Activated B cell treated with CpG ODN at 0.5 μM for 24 hours (primary cell): ENCODE measurements at regions not wholly inside any gene's neighbourhood (a gene's known extent, or its start where the extent isn't known, plus 50 kb on each side); places are given as distances from the start of the nearest gene placed in this dataset.

Experiments used
- ATAC-seq: fragments of 200-7000 bp; cut with Tn5 transposase; one replicate; pipeline ENCODE4 v1.10.0; 2021; ENCODE audit warnings: low read depth, mild to moderate bottlenecking, moderate library complexity
- CTCF ChIA-PET: fragments of 350-600 bp; sonication (Branson Sonifier 250); formaldehyde crosslinking; loops from one replicate; lab custom pipeline; 2021; ENCODE audit warnings: antibody characterized with exemption; lab: Charles Lee
- POLR2A ChIA-PET: fragments of 350-600 bp; sonication (Branson Sonifier 250); formaldehyde crosslinking; loops from one replicate; lab custom pipeline; 2021; ENCODE audit warnings: antibody characterized with exemption; lab: Charles Lee
- DNase-seq: peaks from one replicate; pipeline ENCODE4 v3.0.0; 2022
- H3K27ac Mint-ChIP-seq: one replicate; pipeline ENCODE4 v1.8.0; 2020; ENCODE audit warnings: mixed read lengths
- H3K27me3 Mint-ChIP-seq: one replicate; pipeline ENCODE4 v1.8.0; 2021; ENCODE audit warnings: mixed read lengths
- H3K36me3 Mint-ChIP-seq: one replicate; pipeline ENCODE4 v1.8.0; 2021; ENCODE audit warnings: low read depth, mixed read lengths
- H3K4me1 Mint-ChIP-seq: one replicate; pipeline ENCODE4 v1.8.0; 2021; ENCODE audit warnings: mixed read lengths
- H3K4me3 Mint-ChIP-seq: one replicate; pipeline ENCODE4 v1.8.0; 2020; ENCODE audit warnings: mild to moderate bottlenecking, mixed read lengths
- H3K9me3 Mint-ChIP-seq: one replicate; pipeline ENCODE4 v1.8.0; 2020; ENCODE audit warnings: mixed read lengths
- CTCF ChIP-seq: fragments of 200-600 bp; IDR thresholded peaks from one replicate; pipeline ENCODE4 v1.8.0; 2022; ENCODE audit warnings: antibody characterized with exemption, mild to moderate bottlenecking
- intact Hi-C: fragments of 100-400 bp; cut with micrococcal nuclease; formaldehyde crosslinking; loops from one replicate; pipeline ENCODE4 v1.15.1; 2024

- H3K4me1 Mint-ChIP-seq: no peaks in the 10 kb centered on the region
- CTCF ChIA-PET: no interaction called here
- POLR2A ChIA-PET: no interaction called here
- DNase-seq: no peak
- intact Hi-C loops: no loop called here
- no peak for TF ChIP-seq CTCF
- peaks cover 5% of the 10 kb centered on the region for H3K9me3 Mint-ChIP-seq
- H3K4me3 Mint-ChIP-seq: no peak overlapping the region
- H3K27me3 Mint-ChIP-seq: no peaks in the 10 kb centered on the region
- no peaks in the 10 kb centered on the region for H3K36me3 Mint-ChIP-seq
- ATAC-seq: no peak
- H3K27ac Mint-ChIP-seq: no peak overlapping the region
Measured at GRCh38 chr6:169850746-169851145, 99.3 kb downstream of the ERMARD start.

DNA sequence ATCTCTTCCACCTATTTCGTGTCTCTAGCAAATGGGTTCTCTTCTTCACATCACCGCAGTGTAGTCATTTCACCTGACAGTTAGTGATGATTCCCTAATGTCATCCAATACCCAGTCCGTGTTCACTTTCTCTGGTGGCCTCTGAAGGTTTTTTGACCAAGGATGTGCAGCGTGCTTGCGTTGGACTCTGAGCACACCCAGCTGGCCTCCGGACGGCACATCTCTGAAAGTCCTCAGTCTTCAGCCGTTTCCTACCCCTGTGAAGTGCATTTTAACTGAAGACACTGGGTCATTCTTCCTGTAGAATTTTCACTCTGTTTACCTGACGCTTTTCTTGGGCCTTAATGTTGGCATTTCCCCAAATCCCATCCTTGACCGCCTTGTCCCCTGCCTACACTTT is 98.7 kb downstream of the ERMARD start:
- Mint-ChIP-seq H3K36me3 (no peaks in the 10 kb centered on the region), H3K9me3 (peaks cover 5% of the 10 kb centered on the region), H3K4me3 (no peak overlapping the region), H3K27me3 (peaks cover 3% of the 10 kb centered on the region), H3K4me1 (no peaks in the 10 kb centered on the region), H3K27ac (no peak overlapping the region)
- no peak for TF ChIP-seq CTCF
- POLR2A ChIA-PET: no interaction called here
- intact Hi-C loops: no loop called here
- no peak for ATAC-seq
- no peak for DNase-seq
- CTCF ChIA-PET: no interaction called here

DNA sequence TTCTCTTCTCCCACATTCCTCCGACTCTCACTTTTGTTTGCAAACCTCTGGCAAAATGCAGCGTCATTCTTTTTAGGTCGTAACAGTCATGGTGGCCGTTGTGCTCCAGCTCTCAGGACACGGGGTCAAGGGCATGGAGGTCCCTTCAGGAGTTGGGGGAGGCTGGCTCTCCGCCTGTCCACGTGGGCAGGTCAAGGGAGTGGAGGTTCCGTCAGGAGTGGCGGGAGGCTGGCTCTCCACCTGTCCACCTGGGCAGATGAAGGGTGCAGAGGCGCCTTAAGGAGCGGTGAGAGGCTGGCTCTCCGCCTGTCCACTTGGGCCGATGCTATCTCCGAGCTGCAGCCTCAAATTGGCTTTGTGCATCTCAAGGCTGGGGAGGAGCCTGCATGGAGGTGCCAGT is 98.0 kb downstream of the ERMARD start:
- POLR2A ChIA-PET: no interaction called here
- intact Hi-C loops: no loop called here
- H3K36me3 Mint-ChIP-seq: no peaks in the 10 kb centered on the region
- peaks cover 5% of the 10 kb centered on the region for H3K27me3 Mint-ChIP-seq
- CTCF ChIA-PET: no interaction called here
- peaks cover 5% of the 10 kb centered on the region for H3K9me3 Mint-ChIP-seq
- no peaks in the 10 kb centered on the region for H3K4me1 Mint-ChIP-seq
- H3K4me3 Mint-ChIP-seq: no peak overlapping the region
- peak; percentile 4 for DNase-seq
- TF ChIP-seq CTCF: no peak
- H3K27ac Mint-ChIP-seq: no peak overlapping the region
- no peak for ATAC-seq

GRCh38 chr6:169848946-169849345 is 97.5 kb downstream of the ERMARD start:
- CTCF ChIA-PET: no interaction called here
- peak; percentile 6 for DNase-seq

DNA sequence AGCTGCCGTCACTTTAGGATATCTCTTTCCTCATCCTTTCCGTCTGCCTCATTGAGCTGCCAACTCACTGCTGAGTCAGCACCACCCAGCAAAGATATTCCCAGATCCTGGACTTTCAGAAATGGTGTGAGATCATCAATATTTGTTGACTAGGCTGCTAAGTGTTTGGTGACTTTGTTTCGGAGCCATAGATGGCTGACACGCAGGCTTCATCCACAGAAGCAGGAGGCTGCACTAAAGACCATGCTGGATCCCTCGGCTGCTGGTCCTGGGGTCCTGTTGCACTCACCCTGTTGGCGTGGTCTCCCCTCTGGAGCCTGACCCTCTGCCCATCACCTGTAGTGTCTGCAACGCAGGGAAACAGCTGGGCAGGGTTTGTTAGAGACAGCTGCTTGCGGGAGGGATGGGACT is 96.5 kb downstream of the ERMARD start:
- intact Hi-C loops: no loop called here
- peak; percentile 4 for DNase-seq
- H3K27ac Mint-ChIP-seq: no peak overlapping the region
- no peak for ATAC-seq
- H3K27me3 Mint-ChIP-seq: peaks cover 9% of the 10 kb centered on the region
- peaks cover 2% of the 10 kb centered on the region for H3K9me3 Mint-ChIP-seq
- no peak overlapping the region for H3K4me3 Mint-ChIP-seq
- H3K36me3 Mint-ChIP-seq: no peaks in the 10 kb centered on the region
- ChIA-PET CTCF (no interaction called here), POLR2A (no interaction called here)
- no peaks in the 10 kb centered on the region for H3K4me1 Mint-ChIP-seq
- TF ChIP-seq CTCF: no peak

More at GRCh38 chr6:169848946-169849345, 97.5 kb downstream of the ERMARD start:
- Mint-ChIP-seq H3K27ac (no peak overlapping the region), H3K4me3 (no peak overlapping the region), H3K36me3 (no peaks in the 10 kb centered on the region), H3K9me3 (peaks cover 5% of the 10 kb centered on the region), H3K4me1 (no peaks in the 10 kb centered on the region), H3K27me3 (peaks cover 5% of the 10 kb centered on the region)
- no peak for ATAC-seq
- intact Hi-C loops: no loop called here
- POLR2A ChIA-PET: no interaction called here
- TF ChIP-seq CTCF: no peak
